DMS53 treated with DMSO at 0.1 percent for 48 hours (cell line): ENCODE measurements at regions not wholly inside any gene's neighbourhood (a gene's known extent, or its start where the extent isn't known, plus 50 kb on each side); places are given as distances from the start of the nearest gene placed in this dataset.

Experiments used
- DNase-seq: peaks from one replicate; lab custom pipeline; 2025; ENCODE audit not compliant: unreplicated experiment; lab: John Stamatoyannopoulos, UW

DNA sequence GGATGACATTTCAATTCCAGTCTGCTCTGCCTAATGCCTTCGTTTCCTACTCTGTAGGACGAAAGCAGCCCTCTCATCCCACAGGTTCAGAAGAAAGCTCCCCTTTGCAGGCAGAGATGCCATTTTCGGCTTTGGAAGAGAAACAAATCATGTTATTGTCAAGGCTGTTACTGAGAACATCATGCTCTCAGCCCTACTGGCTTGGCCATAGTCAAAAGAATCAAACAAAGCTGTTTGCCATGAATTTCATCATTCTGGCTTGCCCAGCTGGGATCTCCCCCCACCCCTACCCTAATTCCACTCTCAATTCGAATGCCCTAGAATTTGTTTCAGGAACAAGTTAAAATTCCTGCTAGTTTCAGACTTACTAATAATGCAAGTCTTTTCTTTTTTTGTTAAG is 162.3 kb upstream of the SERP2 start:
- DNase-seq, result no peak

DNA sequence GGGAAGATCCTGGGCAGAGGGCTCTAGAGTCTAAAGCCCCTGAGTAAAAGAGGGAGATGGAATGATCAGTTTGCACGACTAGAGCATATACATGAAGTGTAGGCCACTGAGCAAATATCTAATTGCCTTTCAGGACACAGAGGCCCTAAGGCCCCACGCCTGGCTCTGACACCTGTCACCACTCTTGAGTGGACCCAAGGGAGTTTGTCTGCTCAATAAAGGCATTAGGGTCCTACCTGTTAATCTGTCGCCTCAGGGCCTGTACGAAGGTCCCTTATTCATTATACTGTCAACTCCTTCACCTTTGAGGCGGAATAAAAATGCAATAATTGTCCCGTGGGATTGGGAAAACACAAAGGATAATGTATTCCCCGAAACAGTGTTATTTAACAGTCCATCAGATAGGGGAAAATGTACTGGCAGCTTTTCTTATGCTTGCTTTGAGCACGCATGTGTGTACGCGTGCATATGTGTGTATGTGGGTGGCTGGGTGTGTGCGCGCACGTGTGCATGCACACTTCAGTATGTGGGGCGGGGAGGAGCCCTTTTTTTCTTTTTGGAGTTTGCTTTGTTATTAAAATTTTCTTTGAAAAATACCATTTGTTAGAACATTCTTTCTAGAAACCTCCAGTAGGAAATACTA is 161.8 kb upstream of the SERP2 start:
- DNase-seq, result no peak

DNA sequence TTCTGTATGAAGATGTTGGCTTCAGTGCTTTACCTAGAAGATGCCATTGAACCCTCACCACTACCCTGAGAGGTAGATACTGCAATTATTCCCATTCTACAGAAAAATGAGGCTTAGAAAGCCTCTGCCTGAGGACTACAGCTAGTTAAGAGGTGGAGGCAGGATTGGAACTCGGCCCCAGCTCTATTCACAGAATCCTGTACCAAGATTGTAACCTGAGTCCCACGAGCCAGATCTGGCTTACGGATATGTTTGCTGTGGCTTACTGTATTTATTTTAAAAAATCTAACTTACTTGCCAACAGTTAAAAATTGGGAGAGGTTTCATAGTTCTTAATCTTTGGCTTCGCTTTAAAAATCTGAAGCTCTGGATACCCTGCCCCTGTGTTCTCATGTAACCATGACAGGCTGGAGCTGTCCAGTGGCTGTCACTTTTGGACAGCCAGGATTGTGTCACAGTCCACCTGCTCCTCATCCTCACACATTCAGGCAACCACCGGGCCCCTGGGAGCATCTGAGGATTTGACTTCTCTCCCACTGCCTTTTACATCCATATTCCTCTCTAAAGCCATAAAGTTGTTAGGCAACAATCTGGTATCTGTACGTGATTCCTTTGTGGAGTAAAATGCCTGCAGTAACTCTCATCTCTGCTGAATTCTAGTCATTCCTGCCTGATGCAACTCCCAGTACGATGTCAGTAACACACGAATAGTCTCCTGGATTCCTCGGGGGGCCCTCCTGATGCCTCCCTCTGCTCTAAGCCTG is 160.8 kb upstream of the SERP2 start:
- no peak for DNase-seq

DNA sequence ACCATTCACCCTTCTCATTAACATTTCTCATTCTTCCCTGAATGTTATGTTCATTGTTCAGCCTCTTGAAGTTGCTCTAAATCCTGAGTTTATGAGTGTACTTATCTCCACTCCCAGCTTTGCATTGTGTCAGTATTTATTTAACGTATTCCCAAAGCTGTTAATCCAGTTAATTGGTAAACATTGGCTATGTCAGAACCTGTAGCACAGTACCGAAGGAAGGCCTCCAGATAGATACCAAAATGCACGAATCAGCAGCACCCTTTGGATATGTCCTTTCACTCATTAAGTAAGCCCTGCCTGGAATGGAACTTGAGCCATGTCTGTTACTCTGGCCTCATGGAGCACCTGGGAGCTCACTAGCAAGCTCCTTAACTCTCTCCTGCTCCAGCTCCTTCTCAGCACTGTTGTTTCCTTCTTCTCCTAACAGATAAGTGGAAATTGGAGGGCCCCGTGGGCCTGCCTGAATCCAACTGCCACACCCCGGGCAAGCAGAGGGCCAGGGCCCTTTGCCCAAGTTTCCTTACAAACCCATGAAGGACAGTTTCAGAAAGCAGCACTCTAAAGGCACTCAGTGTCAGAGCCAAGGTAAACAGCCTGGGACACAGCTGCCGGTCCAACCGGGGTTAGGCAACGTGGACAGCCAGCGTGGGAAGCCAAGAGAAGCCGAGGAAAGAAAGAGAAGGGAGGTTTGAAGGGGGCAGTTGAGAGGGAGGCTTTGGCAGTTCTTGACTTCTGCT is 155.0 kb upstream of the SERP2 start:
- DNase-seq, result peak; percentile 44

DNA sequence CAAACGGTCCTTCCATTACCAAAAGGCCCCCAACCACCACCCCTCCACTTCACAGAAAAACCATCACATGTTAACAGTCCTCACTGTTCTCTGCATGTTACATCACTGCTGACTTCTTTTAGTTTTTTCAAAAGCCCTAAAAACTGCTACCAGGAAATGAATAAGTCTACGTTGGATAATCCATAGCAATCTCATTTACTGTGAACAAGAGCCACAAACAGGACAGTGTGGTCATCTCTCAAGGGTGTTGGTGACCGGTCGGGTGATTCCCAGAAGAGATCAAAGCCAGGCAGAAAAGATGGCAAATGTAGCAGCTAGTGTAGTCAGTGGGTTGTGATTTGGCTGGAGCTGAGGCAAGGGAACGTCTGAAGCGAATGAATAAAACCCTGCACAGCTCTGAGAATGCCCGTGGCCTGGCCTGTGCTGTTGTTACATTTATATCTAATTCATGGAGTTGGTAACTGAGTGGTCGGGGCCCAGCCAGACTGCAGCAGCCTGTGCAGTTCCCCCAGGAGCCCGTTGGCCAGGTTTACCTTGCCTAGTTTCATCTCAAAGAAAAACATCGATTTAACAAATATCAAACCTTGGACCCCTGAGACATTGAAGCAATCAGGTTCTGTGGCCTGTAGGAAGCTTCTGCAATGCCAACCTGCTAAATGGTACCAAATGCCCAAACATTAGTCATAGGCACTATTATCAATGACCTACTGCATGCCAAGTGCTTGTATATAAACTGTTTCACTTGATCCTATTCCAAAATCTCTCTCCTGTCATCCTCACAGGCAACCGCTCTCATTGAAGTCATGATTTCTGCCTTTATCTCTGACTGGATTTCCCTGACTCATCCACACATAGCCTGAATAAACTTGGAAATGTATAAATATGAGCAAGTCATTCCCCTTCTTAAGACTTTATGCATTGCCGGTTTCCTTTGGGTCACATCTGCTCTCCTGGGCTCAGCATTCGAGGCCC is 153.8 kb upstream of the SERP2 start:
- DNase-seq, result no peak

DNA sequence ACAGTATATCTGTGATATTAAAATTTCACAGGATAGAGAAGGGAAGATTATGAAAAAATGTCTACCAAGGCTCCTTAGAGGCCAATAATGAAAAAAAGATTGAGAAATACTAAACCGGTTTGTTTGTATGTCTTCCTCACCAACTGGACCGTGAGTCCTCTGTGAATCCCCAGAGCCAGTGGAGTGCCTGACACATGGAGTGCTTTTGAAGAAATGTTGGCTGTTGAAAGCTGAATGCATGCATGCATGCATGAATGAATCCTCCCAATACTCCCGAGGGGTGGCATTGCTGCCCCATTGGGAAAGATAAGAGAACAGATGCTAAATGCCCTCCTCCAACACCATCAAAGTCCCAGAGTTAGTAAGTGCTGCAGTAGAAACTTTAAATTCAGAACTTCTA is 152.7 kb upstream of the SERP2 start:
- no peak for DNase-seq

DNA sequence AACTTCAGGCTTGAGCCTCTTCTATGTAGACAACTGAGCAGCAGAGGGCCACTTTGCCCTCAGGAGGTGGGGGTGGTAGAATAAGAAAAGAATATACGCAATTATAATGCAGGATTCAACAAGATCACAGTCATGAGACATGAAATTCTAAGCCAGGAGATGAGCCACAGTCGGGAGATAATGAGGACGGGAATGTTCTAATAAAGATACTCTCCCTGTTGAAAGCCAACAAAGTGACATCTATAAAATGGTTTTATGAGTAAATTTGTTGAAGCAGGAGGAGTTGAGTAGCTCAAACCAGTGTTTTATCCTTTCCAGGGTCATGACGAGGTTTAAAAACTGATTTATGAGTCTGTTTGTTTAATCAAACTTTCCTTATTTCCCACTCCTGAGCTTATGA is 152.0 kb upstream of the SERP2 start:
- no peak for DNase-seq

DNA sequence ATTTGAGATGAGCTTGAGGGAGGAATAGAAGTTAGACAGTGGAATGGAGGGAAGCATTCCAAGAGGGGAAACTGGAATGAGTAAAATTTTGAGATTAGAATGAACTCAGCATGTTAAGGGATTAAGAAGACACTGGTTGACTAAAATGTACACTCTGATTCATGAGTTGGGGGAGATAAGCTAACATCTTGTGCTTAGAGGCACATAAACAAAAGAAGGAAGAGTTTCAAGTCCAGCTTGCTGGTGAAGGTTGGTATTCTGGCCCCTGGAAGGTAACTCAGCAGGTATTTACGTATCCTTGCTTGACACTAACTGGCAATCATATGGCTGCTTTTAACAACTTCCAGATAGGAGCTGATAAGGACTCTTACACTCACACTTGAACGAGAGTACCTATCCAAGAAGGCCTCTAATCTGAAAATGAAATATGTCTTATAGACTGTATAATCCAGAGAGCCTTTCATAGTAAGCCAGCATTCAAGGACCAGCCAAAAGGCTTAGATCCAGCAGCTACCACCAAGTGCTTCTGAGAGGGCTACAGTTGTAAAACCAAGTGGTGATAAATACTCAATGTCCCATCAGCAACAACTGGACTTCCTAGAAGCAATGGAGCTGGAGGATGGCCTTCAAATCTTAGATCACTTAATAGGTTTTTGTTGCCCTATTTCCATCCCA is 149.7 kb upstream of the SERP2 start:
- DNase-seq, result no peak

DNA sequence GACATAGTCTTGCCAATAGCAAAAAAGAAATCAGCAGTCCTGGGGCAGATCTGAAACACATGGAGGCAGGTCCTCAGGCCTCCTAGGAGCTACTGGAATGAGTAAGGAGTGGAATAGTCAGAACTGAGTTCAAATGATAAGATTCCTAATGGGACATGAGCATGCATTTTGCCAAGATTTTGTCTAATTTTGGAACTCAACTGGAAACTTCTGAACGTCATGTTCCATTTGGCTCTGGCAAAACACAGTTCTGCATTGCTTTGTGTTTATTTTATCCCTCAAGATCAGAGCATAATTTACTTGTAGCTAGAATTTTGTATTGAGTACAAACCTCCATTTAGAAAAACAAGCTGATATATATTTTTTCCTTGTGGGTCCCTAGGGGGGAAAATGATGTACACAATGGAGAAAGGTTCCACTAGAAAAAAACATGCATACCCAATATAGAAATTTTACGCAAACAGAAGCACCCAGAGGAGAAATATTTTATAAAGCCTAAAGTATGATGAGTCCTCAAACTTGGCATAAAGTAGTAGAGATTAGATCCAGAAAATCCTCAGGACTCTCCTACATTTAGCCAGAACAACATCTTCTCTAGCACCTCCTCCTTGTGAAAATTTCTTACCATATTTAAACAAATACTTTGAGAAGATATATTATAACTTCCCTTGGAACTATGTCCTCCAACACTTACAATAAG is 149.0 kb upstream of the SERP2 start:
- no peak for DNase-seq

DNA sequence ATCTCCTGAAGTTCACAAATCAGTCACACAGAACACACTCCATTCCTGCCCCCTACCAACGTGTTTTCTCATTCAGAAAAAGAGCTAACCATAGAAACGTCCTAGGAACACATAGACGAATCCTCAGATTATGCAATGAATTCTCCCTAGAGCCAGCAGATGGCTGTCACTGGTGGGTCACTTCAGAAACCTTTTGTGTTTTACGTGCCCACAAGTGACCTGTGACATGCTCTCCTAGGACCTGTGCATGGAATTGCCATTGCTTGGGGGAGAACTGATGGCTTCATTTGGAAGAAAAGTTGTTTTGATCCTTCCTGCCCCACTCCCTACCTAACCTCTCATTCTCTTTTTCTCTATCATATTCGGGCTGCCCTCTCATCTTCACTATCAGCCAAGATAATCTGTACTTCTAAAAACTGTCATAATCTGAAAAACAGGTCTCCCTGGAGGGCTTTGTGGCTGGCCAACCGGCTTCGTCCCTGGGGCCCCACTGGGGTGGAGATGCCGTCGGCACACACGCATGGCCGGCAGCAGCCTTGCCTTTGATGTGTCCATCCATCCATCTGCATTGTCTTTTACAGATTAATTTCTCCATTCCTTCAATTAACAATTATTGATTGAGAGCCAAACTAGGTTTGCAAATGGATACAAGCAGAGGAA is 144.1 kb upstream of the SERP2 start:
- DNase-seq, result no peak

DNA sequence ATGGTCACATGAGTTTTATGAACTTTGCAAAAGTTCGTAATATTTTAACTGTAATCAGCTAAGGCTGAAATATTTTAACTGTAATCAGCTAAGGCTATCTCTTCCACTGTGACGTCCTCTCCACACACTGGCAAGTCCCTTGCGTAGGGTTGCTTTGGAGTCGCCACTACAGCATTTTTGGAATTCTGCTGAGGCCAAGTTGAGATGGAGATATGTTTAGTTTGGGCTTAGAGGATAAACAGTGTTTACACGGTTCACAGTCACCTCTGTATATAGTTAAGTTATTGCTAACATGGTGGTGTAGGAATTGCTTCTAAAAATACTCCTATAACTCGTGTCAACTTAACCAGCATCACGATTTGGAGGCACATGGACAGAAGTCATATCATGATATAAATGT is 143.6 kb upstream of the SERP2 start:
- DNase-seq, result no peak

DNA sequence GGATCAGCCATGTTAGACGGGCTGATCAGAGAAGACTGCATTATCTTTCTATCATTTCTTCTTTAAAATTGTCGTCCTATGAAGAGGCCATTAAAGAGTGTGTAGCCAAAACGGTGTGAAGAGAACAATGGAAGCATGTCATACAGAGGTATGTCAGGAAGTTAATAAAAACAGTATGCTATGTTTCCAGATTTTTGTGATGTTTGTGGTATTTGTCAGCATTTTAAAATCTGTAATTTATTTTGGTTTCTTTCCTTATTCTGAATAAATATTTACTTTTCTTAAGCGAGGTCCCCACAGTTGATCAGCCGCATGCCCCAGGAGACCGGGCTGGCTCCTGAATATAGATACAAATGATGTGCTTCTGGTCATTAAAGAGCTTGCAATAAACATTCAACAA is 142.9 kb upstream of the SERP2 start:
- no peak for DNase-seq

DNA sequence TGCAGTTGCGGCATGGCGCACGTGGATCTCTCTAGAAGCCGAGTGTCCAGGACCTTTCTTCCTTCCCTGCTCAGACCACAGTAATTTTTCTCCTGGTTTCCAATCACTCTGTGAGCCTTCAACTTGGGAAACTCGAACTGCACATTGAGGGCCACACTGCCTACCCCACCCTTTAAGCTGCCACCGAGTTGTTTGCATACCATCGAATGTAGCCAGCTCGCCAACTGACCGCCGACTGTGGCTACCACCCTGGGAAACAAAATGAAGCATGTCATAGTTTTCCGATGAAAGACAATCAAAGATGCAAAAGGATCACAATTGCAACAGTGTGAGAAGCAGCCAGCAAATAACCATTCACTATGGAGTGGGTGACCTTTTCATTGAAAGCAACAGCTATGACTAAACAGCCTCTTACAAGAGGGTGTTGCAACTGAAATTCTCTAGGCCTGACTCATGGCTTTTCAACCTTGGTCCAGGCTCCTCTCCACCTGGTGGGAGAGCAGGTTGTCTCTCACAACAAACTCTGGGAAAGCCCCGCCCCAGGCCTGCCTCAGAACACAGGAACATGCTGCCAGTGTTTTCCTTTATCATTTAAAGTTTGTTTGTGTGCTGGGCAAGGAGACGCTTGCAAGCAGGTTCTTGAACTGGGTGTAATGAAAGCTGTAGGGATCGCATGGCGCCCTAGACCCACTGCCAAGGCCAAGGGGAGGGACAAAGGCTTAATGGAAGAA is 141.7 kb upstream of the SERP2 start:
- peak; percentile 86 for DNase-seq

DNA sequence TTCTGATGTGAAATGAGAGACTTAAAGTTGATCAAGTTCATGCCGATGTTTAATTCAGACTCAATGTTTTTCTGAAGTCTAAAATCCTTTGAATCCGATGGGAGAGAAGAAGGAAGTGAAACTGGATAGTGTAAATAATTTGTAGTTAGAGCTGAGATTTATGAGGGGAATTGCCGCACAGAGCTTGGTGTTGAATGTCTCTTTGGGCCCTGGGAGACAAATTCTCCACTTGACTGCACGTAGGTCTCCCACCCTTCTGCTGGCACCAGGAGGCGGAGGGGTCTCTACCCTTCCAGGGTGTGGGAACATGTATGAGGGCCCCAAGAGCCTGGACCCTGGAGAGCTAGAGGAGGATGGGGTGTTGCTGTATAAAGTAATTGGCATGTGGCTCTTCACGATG is 140.8 kb upstream of the SERP2 start:
- DNase-seq, result no peak

DNA sequence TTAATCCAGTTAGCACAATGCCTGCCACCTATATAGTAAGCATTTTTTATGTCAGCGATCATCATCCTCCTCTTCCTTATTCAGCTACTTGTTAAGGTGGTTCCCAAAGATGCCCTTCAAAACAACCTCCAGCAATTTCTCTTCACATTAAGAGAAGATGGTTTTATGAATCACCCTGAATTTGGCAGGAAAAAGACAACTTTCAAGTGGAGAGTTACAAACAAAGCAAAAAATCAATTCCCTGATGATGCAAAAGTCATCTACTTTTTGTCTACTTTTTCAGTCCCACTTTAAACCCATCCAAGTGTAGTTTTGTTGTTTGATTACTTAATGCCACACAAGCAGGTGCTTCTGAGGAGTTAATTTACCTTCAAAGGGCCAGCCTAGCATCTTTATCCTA is 139.1 kb upstream of the SERP2 start:
- no peak for DNase-seq

DNA sequence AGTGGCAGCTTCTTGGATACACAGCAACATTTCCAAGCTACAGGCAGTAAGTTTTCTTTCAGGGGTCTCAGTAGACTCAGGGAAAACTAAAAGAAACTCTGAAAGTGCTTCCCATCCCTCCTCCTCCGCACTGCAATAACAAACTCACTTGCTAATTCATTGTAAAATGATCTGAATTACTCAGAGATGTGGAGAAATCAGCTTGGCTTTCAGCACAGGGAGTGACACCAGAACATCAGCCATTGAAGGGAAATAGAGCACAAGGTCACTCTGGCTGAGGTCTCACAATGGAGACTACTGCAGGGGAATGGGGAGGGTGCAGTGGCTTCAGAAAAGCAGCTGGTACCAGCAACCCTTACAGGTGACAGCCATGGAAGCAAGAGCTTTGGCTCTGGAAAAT is 137.3 kb upstream of the SERP2 start:
- DNase-seq, result no peak

DNA sequence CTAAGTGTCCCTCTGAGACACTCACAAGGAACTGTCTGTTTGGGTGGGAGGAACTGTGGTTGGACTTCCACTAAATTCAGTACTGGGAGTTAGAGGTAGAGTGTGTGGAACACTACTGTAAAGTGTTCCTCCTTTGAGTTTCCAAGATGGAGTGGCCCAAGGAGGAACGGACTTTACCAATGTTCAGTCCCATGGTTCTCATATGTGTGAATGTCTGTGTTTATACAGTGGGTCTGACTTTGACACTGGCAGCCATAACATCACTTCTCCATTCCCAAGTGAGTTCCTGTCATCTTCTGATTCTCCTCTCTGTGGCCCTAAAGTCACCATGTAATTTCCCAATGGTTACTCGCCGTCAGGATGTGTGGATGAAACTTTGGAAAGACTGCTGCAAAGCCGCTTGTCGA is 136.8 kb upstream of the SERP2 start:
- no peak for DNase-seq

DNA sequence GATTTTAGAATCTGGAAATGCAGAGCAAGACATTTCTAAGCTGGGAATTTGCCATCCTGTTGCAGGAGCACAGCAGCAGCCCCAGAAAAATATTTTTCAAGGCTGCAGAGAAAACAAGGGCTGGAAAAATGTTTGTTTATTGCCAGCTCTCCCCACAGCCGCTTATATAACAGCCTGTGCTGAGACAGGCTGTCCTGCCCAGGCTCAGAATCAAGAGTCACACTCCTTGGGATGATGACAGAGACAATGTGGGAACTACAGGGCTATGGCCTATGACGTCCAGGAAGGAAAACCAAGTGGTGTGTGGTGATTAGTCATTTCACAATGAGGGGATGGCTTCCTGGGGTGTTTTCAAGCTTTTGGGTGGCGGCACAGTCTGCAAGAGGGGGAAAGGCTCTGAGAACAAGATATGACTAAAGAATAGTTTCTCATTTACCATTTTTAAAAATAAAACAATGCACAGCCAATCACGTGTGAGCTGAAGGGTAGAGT is 136.3 kb upstream of the SERP2 start:
- DNase-seq, result no peak
